Suprapubic skin (tissue), 3 donors: ENCODE measurements at regions not wholly inside any gene's neighbourhood (a gene's known extent, or its start where the extent isn't known, plus 50 kb on each side); places are given as distances from the start of the nearest gene placed in this dataset.

Source experiments
- CTCF ChIP-seq, 2 donors: fragments of 200-600 bp in 1 of 2; fragments of 450-650 bp in 1 of 2; sonication (generic) in 1 of 2; IDR thresholded peaks; one replicate each; pipeline ENCODE4 v1.5.1; 2016 to 2019; ENCODE audit warnings: antibody characterized with exemption in 2 of 2, mild to moderate bottlenecking in 1 of 2, moderate library complexity in 1 of 2
- POLR2AphosphoS5 ChIP-seq, 3 donors: sonication (generic); formaldehyde crosslinking; IDR thresholded peaks; one replicate each; pipeline ENCODE4 v1.6.1; 2017; ENCODE audit warnings: antibody characterized with exemption in 3 of 3

- TF ChIP-seq CTCF (IDR thresholded peaks at IDR 0.05) (no peak), POLR2AphosphoS5 (IDR thresholded peaks at IDR 0.05) (no peak)
Measured at GRCh38 chr1:80536461-80536860, 1264.3 kb upstream of the ADGRL2 start.
